Thyroid gland (tissue), 4 donors: ENCODE measurements at regions not wholly inside any gene's neighbourhood (a gene's known extent, or its start where the extent isn't known, plus 50 kb on each side); places are given as distances from the start of the nearest gene placed in this dataset.

Source experiments
- CTCF ChIP-seq, 6 experiments: fragments of 200-600 bp in 3 of 6; fragments of 450-650 bp in 3 of 6; sonication (generic) in 3 of 6; IDR thresholded peaks; one replicate each; pipeline ENCODE4 v1.5.1; 2016 to 2019; ENCODE audit warnings: antibody characterized with exemption in 6 of 6, mild to moderate bottlenecking in 2 of 6, inconsistent platforms in 1 of 6, moderate library complexity in 1 of 6
- POLR2A ChIP-seq, 2 donors: fragments of 450-650 bp; IDR thresholded peaks; one replicate each; pipeline ENCODE4 v1.6.1; 2017; ENCODE audit warnings: antibody characterized with exemption in 2 of 2, mild to moderate bottlenecking in 2 of 2, moderate library complexity in 1 of 2

GRCh38 chr9:25755951-25756350 lies 77.7 kb upstream of the TUSC1 start:
- no peak for TF ChIP-seq POLR2A (IDR thresholded peaks at IDR 0.05)
- TF ChIP-seq CTCF (IDR thresholded peaks at IDR 0.05), result no peak
